ENCODE measurements at regions not wholly inside any gene's neighbourhood (a gene's known extent, or its start where the extent isn't known, plus 50 kb on each side); places are given as distances from the start of the nearest gene placed in this dataset.

- TF ChIP-seq CTCF (IDR thresholded peaks at IDR 0.05; ENCODE audit: borderline replicate concordance, control extremely low read depth, extremely low read depth, insufficient read depth, missing control alignments) = no peak
- DNase-seq (ENCODE audit: low spot score) = no peak
- in situ Hi-C loops (cut with MboI; ENCODE audit: low sequenced_read_pairs, unreplicated experiment) = no loop called here
Observed at GRCh38 chr13:38635030-38635429, 51.8 kb upstream of the FREM2 start.

DNA sequence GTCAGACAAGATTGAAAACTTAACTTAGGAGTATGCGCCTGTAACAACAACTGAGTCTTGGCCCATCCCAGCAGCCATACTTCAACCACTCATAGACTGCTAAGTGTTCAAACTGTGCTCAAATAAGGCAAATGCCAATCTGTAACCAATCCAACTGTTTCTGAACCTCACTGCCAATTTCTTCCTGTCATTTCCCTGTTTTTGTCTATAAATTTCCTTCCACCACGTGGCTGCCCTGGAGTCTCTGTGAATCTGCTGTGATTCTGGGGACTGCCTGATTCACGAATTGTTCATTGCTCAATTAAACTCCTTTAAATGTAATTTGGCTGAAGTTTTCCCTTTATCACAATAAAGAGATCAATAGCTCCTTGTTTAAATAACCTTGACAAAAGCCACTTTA is 50.8 kb upstream of the FREM2 start:
- no peak for TF ChIP-seq CTCF (IDR thresholded peaks at IDR 0.05; ENCODE audit: borderline replicate concordance, control extremely low read depth, extremely low read depth, insufficient read depth, missing control alignments)
- in situ Hi-C loops (cut with MboI; ENCODE audit: low sequenced_read_pairs, unreplicated experiment) = no loop called here
- no peak for DNase-seq (ENCODE audit: low spot score)

GRCh38 chr13:38636761-38637160 is 50.1 kb upstream of the FREM2 start:
- in situ Hi-C loops (cut with MboI; ENCODE audit: low sequenced_read_pairs, unreplicated experiment) = no loop called here

More at GRCh38 chr13:38636761-38637160, 50.1 kb upstream of the FREM2 start:
- no peak for DNase-seq (ENCODE audit: low spot score)
- TF ChIP-seq CTCF (IDR thresholded peaks at IDR 0.05; ENCODE audit: borderline replicate concordance, control extremely low read depth, extremely low read depth, insufficient read depth, missing control alignments) = no peak
